ENCODE measurements at regions not wholly inside any gene's neighbourhood (a gene's known extent, or its start where the extent isn't known, plus 50 kb on each side); places are given as distances from the start of the nearest gene placed in this dataset.

DNA sequence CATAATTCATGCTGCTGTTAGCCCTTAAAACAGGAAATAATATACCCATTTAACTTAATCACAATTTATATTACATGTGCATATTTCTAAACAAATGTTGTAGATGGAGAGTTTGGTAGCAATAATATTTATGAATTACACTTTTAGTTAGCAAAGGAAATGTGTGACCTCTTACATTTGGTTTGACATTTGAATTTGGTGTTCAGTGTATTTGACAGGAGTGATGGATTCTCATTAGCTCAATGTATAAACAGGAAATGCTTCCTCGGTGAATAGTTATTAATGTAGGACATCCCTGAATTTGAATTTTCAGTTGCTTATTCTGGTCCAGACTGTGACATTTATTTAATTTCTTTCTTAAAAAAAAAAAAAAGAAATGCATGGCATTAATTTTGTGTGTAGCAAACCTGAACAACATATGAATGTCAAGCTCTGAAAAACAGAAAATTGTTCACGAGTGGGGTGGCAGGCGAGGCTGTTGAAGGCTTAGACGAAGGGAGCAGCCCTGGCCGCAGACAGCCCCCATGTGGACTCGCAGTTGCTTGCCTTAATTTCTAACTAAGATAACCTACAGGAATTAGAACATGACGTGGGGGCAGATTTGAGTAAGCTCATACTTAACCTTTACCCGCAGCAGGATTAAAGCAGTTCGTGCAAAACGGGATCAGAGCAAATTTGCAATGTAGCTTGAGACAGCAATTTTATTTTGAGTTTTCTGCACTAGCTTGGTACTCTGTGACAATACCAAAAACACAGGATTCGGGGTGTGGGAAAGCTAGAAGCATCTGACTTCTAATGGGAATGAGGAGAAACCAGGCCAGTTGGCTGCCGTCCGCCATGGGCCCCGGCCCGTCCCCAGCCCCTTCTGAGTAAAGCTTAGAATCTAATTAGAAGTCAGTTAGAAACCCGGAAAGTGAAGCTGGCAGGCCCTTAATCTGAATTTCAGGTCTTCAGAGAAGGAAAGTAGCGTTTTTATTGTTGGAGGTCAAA lies 134.3 kb downstream of the MACROH2A1 start:
- TF ChIP-seq CTCF (IDR thresholded peaks at IDR 0.05; ENCODE audit: insufficient read depth, low read length, poor library complexity, severe bottlenecking) (no peak), EZH2phosphoT487 (conservative IDR thresholded peaks at IDR 0.05; ENCODE audit: low read length) (no peak)

Data from SU-DHL-6 (cell line).